KMS-11 (cell line): ENCODE measurements at regions not wholly inside any gene's neighbourhood (a gene's known extent, or its start where the extent isn't known, plus 50 kb on each side); places are given as distances from the start of the nearest gene placed in this dataset.
"Not testable (repeated sequence)": the region's sequence is repeated elsewhere in the genome, so short reads cannot be mapped to it uniquely, and the experiment has no call there.

Experiments used
- H2AFZ ChIP-seq: fragments of 200-600 bp; sonication (generic); 2 replicates; pipeline ENCODE4 v1.6.1; 2016; ENCODE audit warnings: antibody characterized with exemption, mixed run types, low read depth
- H3K27ac ChIP-seq: fragments of 200-600 bp; sonication (generic); 2 replicates; pipeline ENCODE4 v1.6.1; 2016; ENCODE audit warnings: mild to moderate bottlenecking, mixed run types
- H3K27me3 ChIP-seq: fragments of 200-600 bp; sonication (generic); 2 replicates; pipeline ENCODE4 v1.6.1; 2017; ENCODE audit warnings: mild to moderate bottlenecking, low read depth, mixed run types, moderate library complexity; ENCODE audit not compliant: insufficient read depth
- H3K36me3 ChIP-seq: fragments of 200-600 bp; sonication (generic); 2 replicates; pipeline ENCODE4 v1.6.1; 2017; ENCODE audit warnings: mild to moderate bottlenecking, mixed run types; ENCODE audit not compliant: insufficient read depth
- H3K4me1 ChIP-seq: fragments of 200-600 bp; sonication (generic); 2 replicates; pipeline ENCODE4 v1.6.1; 2016; ENCODE audit warnings: mild to moderate bottlenecking, low read depth, mixed run types; ENCODE audit not compliant: poor library complexity, severe bottlenecking
- H3K4me2 ChIP-seq: fragments of 200-600 bp; sonication (generic); 2 replicates; pipeline ENCODE4 v1.7.0; 2016; ENCODE audit warnings: mild to moderate bottlenecking, mixed run types
- H3K4me3 ChIP-seq: fragments of 200-600 bp; sonication (generic); IDR thresholded peaks from 2 replicates; pipeline ENCODE4 v1.6.1; 2017; ENCODE audit warnings: low read depth, low read length, mixed read lengths; ENCODE audit not compliant: insufficient read depth
- H3K79me2 ChIP-seq: fragments of 200-600 bp; sonication (generic); 2 replicates; pipeline ENCODE4 v1.6.1; 2016; ENCODE audit warnings: low read depth, mixed run types; ENCODE audit not compliant: insufficient read depth
- H3K9ac ChIP-seq: fragments of 200-600 bp; sonication (generic); 2 replicates; pipeline ENCODE4 v1.6.1; 2016; ENCODE audit warnings: mild to moderate bottlenecking, mixed run types
- H4K20me1 ChIP-seq: fragments of 200-600 bp; sonication (generic); 2 replicates; pipeline ENCODE4 v1.6.1; 2016; ENCODE audit warnings: mild to moderate bottlenecking, mixed run types; ENCODE audit not compliant: insufficient read depth
- CTCF ChIP-seq: fragments of 200-600 bp; sonication (generic); conservative IDR thresholded peaks from 2 replicates; pipeline ENCODE4 v1.6.1; 2017; ENCODE audit warnings: low read depth, mild to moderate bottlenecking, antibody characterized with exemption, low read length, moderate library complexity, mixed read lengths

- TF ChIP-seq CTCF, result no peak
- no peak overlapping the region for H3K27ac ChIP-seq
- H3K79me2 ChIP-seq, result no peaks in the 10 kb centered on the region
- H3K4me2 ChIP-seq, result no peak overlapping the region
- H2AFZ ChIP-seq, result no peak overlapping the region
- no peak overlapping the region for H3K4me3 ChIP-seq
- no peaks in the 10 kb centered on the region for H4K20me1 ChIP-seq
- H3K9ac ChIP-seq, result no peak overlapping the region
- H3K4me1 ChIP-seq, result peaks cover 38% of the 10 kb centered on the region
- H3K36me3 ChIP-seq, result no peaks in the 10 kb centered on the region
- no peaks in the 10 kb centered on the region for H3K27me3 ChIP-seq
Measured at GRCh38 chr12:20150835-20151422, 217.4 kb upstream of the PDE3A start.

- no peak for TF ChIP-seq CTCF
- Histone ChIP-seq H4K20me1 (no peaks in the 10 kb centered on the region; the same call in 1 of the 2 replicates), H3K4me3 (no peak overlapping the region), H3K79me2 (no peaks in the 10 kb centered on the region), H3K36me3 (no peaks in the 10 kb centered on the region), H3K9ac (no peak overlapping the region), H3K4me1 (peaks cover 11% of the 10 kb centered on the region), H3K27me3 (no peaks in the 10 kb centered on the region), H2AFZ (peak overlapping the region; percentile 4; the same call in 1 of the 2 replicates), H3K4me2 (no peak overlapping the region), H3K27ac (no peak overlapping the region)
Measured at GRCh38 chr12:20154052-20154451, 214.3 kb upstream of the PDE3A start.

- Histone ChIP-seq H3K79me2 (no peaks in the 10 kb centered on the region), H4K20me1 (no peaks in the 10 kb centered on the region; the same call in 1 of the 2 replicates), H3K4me3 (no peak overlapping the region), H3K4me2 (no peak overlapping the region), H3K4me1 (peaks cover 11% of the 10 kb centered on the region), H2AFZ (no peak overlapping the region), H3K36me3 (no peaks in the 10 kb centered on the region), H3K9ac (no peak overlapping the region), H3K27me3 (no peaks in the 10 kb centered on the region), H3K27ac (no peak overlapping the region)
- TF ChIP-seq CTCF, result no peak
Measured at GRCh38 chr12:20155374-20155773, 213.0 kb upstream of the PDE3A start.

- not testable (repeated sequence) for H3K27ac ChIP-seq, H2AFZ ChIP-seq, H3K79me2 ChIP-seq
Measured at GRCh38 chr12:20160899-20161298, 207.4 kb upstream of the PDE3A start.

GRCh38 chr12:20174528-20175175 is 193.7 kb upstream of the PDE3A start:
- Histone ChIP-seq H2AFZ (no peak overlapping the region), H3K9ac (no peak overlapping the region), H3K4me2 (no peak overlapping the region), H3K36me3 (no peaks in the 10 kb centered on the region), H3K4me1 (no peaks in the 10 kb centered on the region), H3K27ac (no peak overlapping the region), H3K4me3 (no peak overlapping the region), H4K20me1 (no peaks in the 10 kb centered on the region), H3K27me3 (no peaks in the 10 kb centered on the region), H3K79me2 (no peaks in the 10 kb centered on the region)
- TF ChIP-seq CTCF, result no peak

More at GRCh38 chr12:20160899-20161298, 207.4 kb upstream of the PDE3A start:
- H3K9ac ChIP-seq, H3K36me3 ChIP-seq, H3K4me3 ChIP-seq, H3K4me2 ChIP-seq, H4K20me1 ChIP-seq, H3K27me3 ChIP-seq, H3K4me1 ChIP-seq: not testable (repeated sequence)
